GM12865 (cell line): ENCODE measurements at regions not wholly inside any gene's neighbourhood (a gene's known extent, or its start where the extent isn't known, plus 50 kb on each side); places are given as distances from the start of the nearest gene placed in this dataset.
"Not testable (repeated sequence)": the region's sequence is repeated elsewhere in the genome, so short reads cannot be mapped to it uniquely, and the experiment has no call there.

Experiments used
- DNase-seq: peaks from one replicate; pipeline ENCODE4 v3.0.0; 2010; ENCODE audit warnings: low read depth
- H3K4me3 ChIP-seq: 2 replicates; pipeline ENCODE4 v1.5.1; 2011; ENCODE audit warnings: mild to moderate bottlenecking, low read depth, low read length, control low read depth
- TF ChIP-seq, protein P1 (sequence below): IDR thresholded peaks from 2 replicates; pipeline ENCODE4 v1.5.1; 2011; ENCODE audit warnings: low read length, control low read depth, low read depth, inconsistent platforms; ENCODE audit not compliant: insufficient read depth; ENCODE audit errors: missing control alignments

DNA sequence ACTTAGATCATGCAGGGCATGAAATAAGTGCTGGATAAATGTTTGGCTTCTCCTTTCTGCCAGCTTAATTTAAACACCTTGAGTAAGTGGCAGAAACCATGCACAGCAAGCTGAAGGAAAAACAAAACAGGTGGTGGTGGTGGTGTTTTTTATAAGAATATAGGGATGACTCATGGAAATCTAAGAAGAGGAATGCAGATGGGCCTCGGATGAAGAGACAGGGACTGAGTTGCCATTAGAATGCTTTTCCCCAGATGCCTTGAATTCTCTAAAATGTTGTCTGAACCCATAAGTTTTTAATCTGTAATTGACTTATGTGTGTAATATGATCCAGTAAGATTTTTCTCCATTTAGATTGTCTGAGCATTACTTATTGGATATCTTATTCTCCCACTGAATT, 93.1 kb upstream of the ZDHHC17 start:
- H3K4me3 ChIP-seq = no peak overlapping the region
- TF ChIP-seq, protein P1, sequence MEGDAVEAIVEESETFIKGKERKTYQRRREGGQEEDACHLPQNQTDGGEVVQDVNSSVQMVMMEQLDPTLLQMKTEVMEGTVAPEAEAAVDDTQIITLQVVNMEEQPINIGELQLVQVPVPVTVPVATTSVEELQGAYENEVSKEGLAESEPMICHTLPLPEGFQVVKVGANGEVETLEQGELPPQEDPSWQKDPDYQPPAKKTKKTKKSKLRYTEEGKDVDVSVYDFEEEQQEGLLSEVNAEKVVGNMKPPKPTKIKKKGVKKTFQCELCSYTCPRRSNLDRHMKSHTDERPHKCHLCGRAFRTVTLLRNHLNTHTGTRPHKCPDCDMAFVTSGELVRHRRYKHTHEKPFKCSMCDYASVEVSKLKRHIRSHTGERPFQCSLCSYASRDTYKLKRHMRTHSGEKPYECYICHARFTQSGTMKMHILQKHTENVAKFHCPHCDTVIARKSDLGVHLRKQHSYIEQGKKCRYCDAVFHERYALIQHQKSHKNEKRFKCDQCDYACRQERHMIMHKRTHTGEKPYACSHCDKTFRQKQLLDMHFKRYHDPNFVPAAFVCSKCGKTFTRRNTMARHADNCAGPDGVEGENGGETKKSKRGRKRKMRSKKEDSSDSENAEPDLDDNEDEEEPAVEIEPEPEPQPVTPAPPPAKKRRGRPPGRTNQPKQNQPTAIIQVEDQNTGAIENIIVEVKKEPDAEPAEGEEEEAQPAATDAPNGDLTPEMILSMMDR = no peak
- DNase-seq = no peak

DNA sequence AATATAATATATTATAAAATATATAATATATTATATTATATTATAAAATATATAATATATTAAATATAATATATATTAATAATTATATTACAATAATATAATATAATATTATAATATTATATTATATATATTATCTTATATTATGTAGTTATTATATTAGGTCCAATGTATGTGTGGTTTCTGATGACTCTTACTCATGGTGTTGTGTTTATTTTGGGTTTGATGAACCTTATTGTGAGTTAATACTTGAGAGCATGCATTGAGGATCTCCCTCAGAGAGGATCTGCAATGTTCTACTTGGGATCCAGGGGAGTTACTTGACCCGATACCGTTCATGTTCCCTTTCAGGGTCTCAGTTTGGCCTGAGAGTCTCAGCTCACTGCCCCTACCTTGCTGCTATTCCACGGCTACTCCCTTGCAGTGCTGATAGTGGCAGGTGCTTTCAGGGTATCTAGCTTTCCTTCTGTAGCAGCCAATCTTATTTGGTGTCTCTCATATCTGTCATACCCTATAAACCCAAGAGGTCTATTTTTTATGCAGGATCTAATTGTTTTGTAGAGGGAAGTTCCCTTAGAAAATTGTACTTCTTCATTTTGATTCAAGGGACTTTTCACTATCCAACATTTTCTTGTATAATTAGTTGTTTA, 89.1 kb upstream of the ZDHHC17 start:
- no peak for DNase-seq
- no peak overlapping the region for H3K4me3 ChIP-seq
- TF ChIP-seq, protein P1 = no peak

DNA sequence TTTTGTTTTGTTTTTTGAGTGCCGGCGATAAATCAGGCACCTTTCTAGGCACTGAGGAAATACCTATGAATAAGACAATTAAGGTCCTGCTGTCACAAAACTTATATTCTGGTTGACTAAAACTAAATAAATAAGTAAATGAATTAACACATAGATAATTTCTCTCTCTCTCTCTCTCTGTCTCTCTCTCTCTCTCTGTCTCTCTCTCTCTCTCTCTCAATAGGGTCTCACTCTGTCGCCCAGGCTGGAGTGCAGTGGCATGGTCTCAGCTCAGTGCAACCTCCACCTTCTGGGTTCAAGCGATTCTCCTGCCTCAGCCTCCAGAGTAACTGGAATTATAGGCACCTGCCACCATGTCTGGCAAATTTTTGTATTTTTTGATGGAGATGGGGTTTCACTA, 87.7 kb upstream of the ZDHHC17 start:
- not testable (repeated sequence) for H3K4me3 ChIP-seq, DNase-seq

DNA sequence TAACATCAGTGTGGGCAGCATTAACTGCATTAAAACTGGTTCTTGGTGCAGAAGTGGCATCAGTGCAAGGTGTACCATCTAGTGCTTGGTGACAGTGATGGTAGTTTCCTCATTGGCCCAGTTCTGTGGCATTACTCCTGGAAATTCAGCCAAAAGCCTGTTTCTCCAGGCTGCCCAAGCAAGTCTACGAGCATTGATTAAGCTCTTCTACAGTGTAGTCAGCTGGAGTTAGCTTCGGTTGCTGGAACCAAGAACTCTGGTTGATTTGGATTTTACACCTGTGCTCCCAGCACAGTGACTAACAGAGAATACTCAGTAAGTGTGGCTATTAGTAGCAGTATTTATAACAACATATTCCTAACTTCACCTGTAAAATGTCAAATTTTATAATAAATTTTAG, 84.9 kb upstream of the ZDHHC17 start:
- DNase-seq = no peak
- TF ChIP-seq, protein P1 = no peak

DNA sequence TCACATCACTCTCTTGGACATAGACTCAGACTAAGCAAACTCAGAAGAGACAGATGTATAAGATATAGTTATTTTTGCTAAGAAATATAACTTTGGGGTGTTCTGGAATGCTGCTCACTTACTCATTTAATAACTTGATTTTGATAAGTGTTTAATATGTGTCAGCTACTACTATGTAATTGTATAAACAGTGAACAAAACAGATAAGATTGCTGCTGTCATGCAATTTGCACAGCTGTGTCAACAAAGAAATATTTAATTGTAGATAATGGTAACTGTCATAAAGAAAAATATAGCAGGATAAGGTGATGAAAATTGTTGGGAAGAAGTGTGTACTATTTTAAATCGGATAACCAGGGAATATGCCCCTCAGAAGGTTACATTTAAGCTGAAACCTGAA, 84.1 kb upstream of the ZDHHC17 start:
- H3K4me3 ChIP-seq = no peak overlapping the region
- DNase-seq = no peak
- TF ChIP-seq, protein P1 = no peak

More for the DNA sequence above, 84.9 kb upstream of the ZDHHC17 start:
- no peak overlapping the region for H3K4me3 ChIP-seq

DNA sequence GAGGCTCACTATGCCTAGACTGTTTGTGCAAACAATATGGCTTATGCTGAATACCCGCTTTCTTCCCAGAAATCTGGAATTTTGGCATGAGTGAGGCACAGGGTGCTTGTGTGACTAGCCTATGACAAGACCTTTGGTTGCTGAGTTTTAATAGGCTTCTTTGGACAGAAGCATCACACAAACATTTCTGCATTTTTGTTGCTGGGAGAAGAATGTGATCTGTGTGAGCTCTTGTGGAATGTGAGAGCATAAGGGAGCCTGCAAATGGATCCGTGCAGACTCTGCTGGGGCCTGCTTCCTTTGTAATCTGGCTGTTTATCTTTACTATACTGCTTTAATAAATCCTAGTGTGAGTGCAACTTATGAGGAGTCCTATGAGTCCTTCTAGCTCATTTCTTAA, 83.0 kb upstream of the ZDHHC17 start:
- DNase-seq = no peak
- TF ChIP-seq, protein P1 = no peak
- H3K4me3 ChIP-seq = no peak overlapping the region

DNA sequence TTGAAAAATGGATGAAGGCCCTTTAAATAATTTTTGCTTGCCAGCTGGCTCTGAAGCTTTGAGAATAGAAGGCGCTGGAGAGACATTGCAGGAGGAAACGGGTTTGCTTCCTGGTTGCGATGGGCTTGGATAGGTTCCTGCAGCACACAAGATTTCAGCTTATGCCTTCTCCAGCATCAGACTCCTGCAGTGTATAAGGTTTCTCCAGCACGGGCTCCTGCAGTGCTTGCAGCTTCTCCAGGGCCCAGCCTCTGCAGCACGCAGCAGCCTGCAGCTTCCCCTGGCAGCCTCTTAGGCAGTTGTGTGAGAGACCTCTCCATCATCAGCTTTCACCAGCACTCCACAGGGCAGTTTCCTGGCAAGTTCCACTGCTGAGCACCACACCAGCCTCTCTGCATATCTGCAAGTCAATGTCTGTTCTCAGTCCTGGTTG, 78.7 kb upstream of the ZDHHC17 start:
- TF ChIP-seq, protein P1 = no peak
- no peak for DNase-seq
- H3K4me3 ChIP-seq = no peak overlapping the region
